Activated T-cell treated with anti-CD3 and anti-CD28 coated beads, Interleukin-2, amount 50 U/mL, for 72 hours (primary cell): ENCODE measurements at regions not wholly inside any gene's neighbourhood (a gene's known extent, or its start where the extent isn't known, plus 50 kb on each side); places are given as distances from the start of the nearest gene placed in this dataset.

Experiments used
- ATAC-seq, 2 donors: fragments of 150-1000 bp; cut with Tn5 transposase; replicated peaks in 1 of 2; 2 replicates each; pipeline ENCODE4 v1.10.0; 2021; ENCODE audit warnings: moderate library complexity in 2 of 2, mild to moderate bottlenecking in 1 of 2
- DNase-seq, 2 donors: peaks; one replicate each; pipeline ENCODE4 v3.0.0; 2021 to 2022; ENCODE audit warnings: mixed read lengths in 1 of 2
- H3K27ac Mint-ChIP-seq: one replicate; pipeline ENCODE4 v1.8.0; 2022; ENCODE audit warnings: mild to moderate bottlenecking, moderate library complexity, mixed read lengths
- H3K27me3 Mint-ChIP-seq: one replicate; pipeline ENCODE4 v1.8.0; 2022; ENCODE audit warnings: low read depth, mixed read lengths
- H3K36me3 Mint-ChIP-seq, 2 donors: one replicate each; pipeline ENCODE4 v1.8.0; 2022; ENCODE audit warnings: mixed read lengths in 2 of 2, mild to moderate bottlenecking in 1 of 2; ENCODE audit not compliant: insufficient read depth in 2 of 2
- H3K4me1 Mint-ChIP-seq: one replicate; pipeline ENCODE4 v1.8.0; 2022; ENCODE audit warnings: low read depth, mixed read lengths
- H3K4me3 Mint-ChIP-seq, 2 donors: one replicate each; pipeline ENCODE4 v1.8.0; 2022; ENCODE audit warnings: mild to moderate bottlenecking in 2 of 2, mixed read lengths in 2 of 2, moderate library complexity in 2 of 2
- H3K9me3 Mint-ChIP-seq, 2 donors: one replicate each; pipeline ENCODE4 v1.8.0; 2022; ENCODE audit warnings: mixed read lengths in 2 of 2

DNA sequence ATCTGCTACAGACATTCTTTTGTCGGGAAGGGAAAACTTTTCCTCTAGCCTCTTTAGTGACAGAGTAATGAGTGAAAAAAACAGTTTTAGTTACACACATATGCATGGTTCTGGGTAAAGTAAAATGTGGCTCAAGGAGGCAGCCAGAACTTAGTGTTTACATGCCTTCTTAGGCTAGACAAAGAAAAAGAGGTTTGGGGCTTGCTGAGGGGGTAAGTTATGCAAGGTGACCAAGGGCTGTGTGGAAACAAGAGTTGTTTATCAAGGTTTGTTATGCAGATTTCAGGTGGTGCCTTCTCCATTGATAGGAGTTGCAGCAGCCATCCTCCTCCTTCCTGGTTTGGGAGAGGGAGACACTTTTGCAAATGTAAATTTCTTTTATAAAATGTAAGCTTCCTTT lies 66.5 kb upstream of the RAB3GAP2 start:
- Mint-ChIP-seq H3K27ac (no peak overlapping the region), H3K9me3 (no peaks in the 10 kb centered on the region), H3K36me3 (no peaks in the 10 kb centered on the region), H3K4me1 (no peaks in the 10 kb centered on the region), H3K4me3 (no peak overlapping the region), H3K27me3 (peaks cover 9% of the 10 kb centered on the region)
- DNase-seq (no peak), ATAC-seq (no peak)

- DNase-seq, result no peak
- no peak for ATAC-seq
Measured at GRCh38 chr1:220336391-220337031, 64.3 kb upstream of the RAB3GAP2 start.

DNA sequence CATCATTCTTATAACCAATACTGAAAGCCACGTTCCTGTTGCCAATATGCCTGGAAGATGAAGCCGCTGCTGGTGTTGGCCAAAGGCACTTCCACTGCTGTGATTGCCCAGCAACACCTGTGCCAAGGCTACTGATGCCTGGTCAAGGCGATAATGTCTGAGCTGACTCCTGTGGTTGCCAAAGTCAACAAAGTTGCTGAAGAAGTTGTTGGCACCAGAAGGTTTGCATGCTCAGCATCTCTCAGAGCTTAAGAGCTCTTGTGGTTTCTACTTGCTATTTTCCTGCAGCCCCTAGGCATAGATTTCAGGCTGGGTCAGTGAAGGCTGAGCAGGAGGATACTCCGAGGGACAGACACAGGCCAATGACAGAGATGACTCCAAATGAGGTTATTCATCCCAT lies 63.4 kb upstream of the RAB3GAP2 start:
- Mint-ChIP-seq H3K27ac (no peak overlapping the region), H3K36me3 (no peaks in the 10 kb centered on the region), H3K27me3 (peaks cover 9% of the 10 kb centered on the region), H3K9me3 (no peaks in the 10 kb centered on the region), H3K4me1 (no peaks in the 10 kb centered on the region), H3K4me3 (no peak overlapping the region)
- ATAC-seq (no peak), DNase-seq (no peak)

More at GRCh38 chr1:220336391-220337031, 64.3 kb upstream of the RAB3GAP2 start:
- no peak overlapping the region for H3K4me3 Mint-ChIP-seq
- peaks cover 9% of the 10 kb centered on the region for H3K27me3 Mint-ChIP-seq
- H3K36me3 Mint-ChIP-seq, result no peaks in the 10 kb centered on the region
- no peak overlapping the region for H3K27ac Mint-ChIP-seq
- H3K4me1 Mint-ChIP-seq, result no peaks in the 10 kb centered on the region
- no peaks in the 10 kb centered on the region for H3K9me3 Mint-ChIP-seq

GRCh38 chr1:220331318-220331717 lies 59.1 kb upstream of the RAB3GAP2 start:
- no peak overlapping the region for H3K4me3 Mint-ChIP-seq
- DNase-seq (no peak), ATAC-seq (no peak)
- H3K27me3 Mint-ChIP-seq, result no peaks in the 10 kb centered on the region
- no peaks in the 10 kb centered on the region for H3K36me3 Mint-ChIP-seq
- H3K27ac Mint-ChIP-seq, result no peak overlapping the region
- H3K4me1 Mint-ChIP-seq, result no peaks in the 10 kb centered on the region
- H3K9me3 Mint-ChIP-seq, result no peaks in the 10 kb centered on the region

GRCh38 chr1:220330265-220330664 lies 58.0 kb upstream of the RAB3GAP2 start:
- no peaks in the 10 kb centered on the region for H3K27me3 Mint-ChIP-seq
- no peak overlapping the region for H3K27ac Mint-ChIP-seq
- DNase-seq (no peak), ATAC-seq (no peak)
- no peaks in the 10 kb centered on the region for H3K4me1 Mint-ChIP-seq
- H3K4me3 Mint-ChIP-seq, result no peak overlapping the region
- H3K36me3 Mint-ChIP-seq, result no peaks in the 10 kb centered on the region
- H3K9me3 Mint-ChIP-seq, result no peaks in the 10 kb centered on the region

DNA sequence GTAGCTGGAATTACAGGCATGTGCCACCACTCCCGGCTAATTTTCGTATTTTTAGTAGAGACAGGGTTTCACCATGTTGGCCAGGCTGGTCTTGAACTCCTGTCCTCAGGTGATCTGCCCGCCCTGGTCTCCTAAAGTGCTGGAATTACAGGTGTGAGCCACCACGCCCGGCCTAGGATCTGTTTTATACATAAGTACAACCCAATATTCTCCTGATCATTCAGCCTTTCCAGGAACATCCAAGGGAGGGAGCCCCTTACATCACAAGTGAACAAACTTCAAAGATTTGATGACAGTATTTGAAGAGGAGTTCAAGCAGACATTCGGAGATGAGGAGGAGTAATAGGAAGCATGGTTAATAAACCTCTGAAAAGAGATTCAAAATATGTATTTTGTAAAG lies 54.9 kb upstream of the RAB3GAP2 start:
- H3K27me3 Mint-ChIP-seq, result peaks cover 8% of the 10 kb centered on the region
- ATAC-seq, result no peak
- no peak overlapping the region for H3K4me3 Mint-ChIP-seq
- H3K36me3 Mint-ChIP-seq, result no peaks in the 10 kb centered on the region
- no peaks in the 10 kb centered on the region for H3K9me3 Mint-ChIP-seq
- no peaks in the 10 kb centered on the region for H3K4me1 Mint-ChIP-seq
- no peak overlapping the region for H3K27ac Mint-ChIP-seq
- DNase-seq, result no peak

DNA sequence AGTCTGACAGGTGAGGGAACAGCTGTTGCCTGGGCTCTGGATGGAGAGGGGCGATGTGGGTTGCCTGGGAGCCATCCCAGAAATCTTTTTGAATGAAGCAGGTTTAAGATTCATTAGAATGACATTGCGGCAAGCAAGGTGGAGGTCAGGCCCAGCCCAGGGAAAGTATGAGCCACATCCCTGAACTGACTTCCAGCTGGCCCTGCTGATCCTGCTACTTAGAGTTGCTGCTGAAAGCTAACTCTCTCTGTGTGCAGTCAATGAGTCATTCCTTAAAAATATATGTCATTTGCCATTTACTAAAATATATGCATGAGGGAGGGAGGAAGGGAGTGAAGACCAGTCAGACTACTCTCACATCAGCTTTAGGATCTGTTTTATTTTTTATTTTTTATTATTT lies 54.3 kb upstream of the RAB3GAP2 start:
- DNase-seq, result no peak
- H3K27me3 Mint-ChIP-seq, result peaks cover 10% of the 10 kb centered on the region
- H3K27ac Mint-ChIP-seq, result no peak overlapping the region
- H3K4me3 Mint-ChIP-seq, result no peak overlapping the region
- H3K9me3 Mint-ChIP-seq, result no peaks in the 10 kb centered on the region
- no peaks in the 10 kb centered on the region for H3K36me3 Mint-ChIP-seq
- ATAC-seq, result no peak
- H3K4me1 Mint-ChIP-seq, result no peaks in the 10 kb centered on the region

DNA sequence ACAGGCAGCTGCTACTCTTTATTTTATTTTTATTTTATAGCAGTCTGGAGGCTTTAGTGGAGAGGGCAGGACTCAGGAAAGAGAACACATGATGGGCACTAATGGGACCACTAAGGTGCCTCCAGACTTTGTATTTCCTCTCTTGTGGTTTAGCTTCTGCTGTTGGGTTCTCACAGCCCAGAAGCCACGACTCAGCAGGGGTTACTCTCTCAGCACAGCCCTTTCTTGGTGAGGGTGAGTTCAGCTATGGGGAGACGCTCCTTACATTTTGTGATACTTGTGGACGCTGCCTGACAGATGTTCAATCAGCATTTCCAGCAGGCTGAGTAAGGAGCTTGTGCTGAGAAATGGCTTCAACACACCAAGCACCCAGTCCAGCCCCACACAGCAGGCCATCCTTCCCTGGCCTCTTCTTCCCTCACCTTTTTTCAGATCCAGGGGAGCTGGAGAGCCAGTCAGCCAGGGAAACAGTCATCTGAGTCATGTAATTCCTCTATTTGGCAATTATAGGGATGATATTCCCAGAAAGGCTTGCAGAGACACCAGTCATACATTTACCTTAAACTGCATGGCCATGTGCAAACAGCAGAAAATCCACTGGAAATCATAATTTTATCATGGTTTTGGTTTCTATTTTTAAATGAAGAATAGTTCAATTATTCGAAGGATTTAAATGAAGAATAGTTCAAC lies 53.2 kb upstream of the RAB3GAP2 start:
- Mint-ChIP-seq H3K4me3 (no peak overlapping the region), H3K27me3 (peaks cover 16% of the 10 kb centered on the region), H3K4me1 (no peaks in the 10 kb centered on the region), H3K9me3 (no peaks in the 10 kb centered on the region), H3K36me3 (no peaks in the 10 kb centered on the region), H3K27ac (no peak overlapping the region)
- ATAC-seq, result no peak
- no peak for DNase-seq

GRCh38 chr1:220323717-220324116 lies 51.5 kb upstream of the RAB3GAP2 start:
- Mint-ChIP-seq H3K36me3 (no peaks in the 10 kb centered on the region), H3K4me3 (no peak overlapping the region), H3K27ac (no peak overlapping the region), H3K27me3 (peaks cover 16% of the 10 kb centered on the region), H3K9me3 (no peaks in the 10 kb centered on the region), H3K4me1 (no peaks in the 10 kb centered on the region)
- DNase-seq, result no peak
- no peak for ATAC-seq

DNA sequence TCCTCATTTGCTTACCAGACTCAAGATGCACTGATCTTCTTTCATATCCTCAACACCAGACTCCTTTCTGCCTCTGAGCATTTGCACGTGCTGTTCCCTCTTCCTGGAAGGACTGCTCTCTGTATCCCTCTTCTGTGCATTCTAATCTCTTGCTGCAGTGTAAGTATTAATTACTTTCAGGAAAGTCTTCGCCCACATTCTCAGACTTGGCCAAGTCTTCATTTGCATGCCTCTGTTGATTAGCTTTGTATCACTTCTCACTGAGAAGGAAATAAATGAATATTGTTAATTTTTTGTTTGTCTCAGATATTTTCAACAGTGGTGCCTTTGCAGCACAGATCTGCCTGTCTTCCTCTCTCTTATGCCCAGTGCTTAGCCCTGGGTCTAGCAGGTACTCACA lies 50.3 kb upstream of the RAB3GAP2 start:
- Mint-ChIP-seq H3K27ac (no peak overlapping the region), H3K27me3 (peaks cover 16% of the 10 kb centered on the region), H3K36me3 (no peaks in the 10 kb centered on the region), H3K9me3 (no peaks in the 10 kb centered on the region), H3K4me1 (no peaks in the 10 kb centered on the region), H3K4me3 (no peak overlapping the region)
- DNase-seq (no peak), ATAC-seq (no peak)
